ENCODE measurements at regions not wholly inside any gene's neighbourhood (a gene's known extent, or its start where the extent isn't known, plus 50 kb on each side); places are given as distances from the start of the nearest gene placed in this dataset.
A peak's percentile ranks its signal among the peaks of the same experiment; 100 is the strongest.

DNA sequence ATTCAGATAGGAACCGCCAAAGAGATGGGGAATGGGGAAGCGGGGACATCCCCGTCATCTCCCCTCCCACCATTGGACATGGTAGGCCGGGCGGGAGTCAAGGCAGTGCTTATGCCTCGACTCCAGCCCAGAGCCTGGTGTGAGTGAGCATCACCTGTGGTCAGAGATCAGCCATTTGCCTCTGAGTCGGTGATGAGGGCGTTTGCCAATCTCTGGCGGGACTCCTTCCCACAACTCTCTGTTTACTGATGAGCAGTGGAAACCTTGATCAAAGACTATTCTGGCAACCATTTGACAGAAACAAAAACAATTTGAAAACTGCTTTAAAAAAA lies 63.9 kb upstream of the HES1 start:
- H3K14ac ChIP-seq (ENCODE audit: insufficient read length), result no peak overlapping the region
- H4K8ac ChIP-seq (ENCODE audit: extremely low read depth, insufficient read depth, low read length), result no peak overlapping the region
- no peak for FAIRE-seq
- H3K9me3 ChIP-seq (ENCODE audit: insufficient read depth in 2 of 2, low read depth in 1 of 2, low read length in 1 of 2), result no peaks in the 10 kb centered on the region; a peak in 1 of 4 replicates
- DNase-seq (ENCODE audit: low read depth in 1 of 2, low spot score in 2 of 2), result no peak
- H4K91ac ChIP-seq (replicated peaks; ENCODE audit: insufficient read length, low read length), result no peak overlapping the region
- H2BK120ac ChIP-seq (replicated peaks; ENCODE audit: low read depth, low read length), result no peak overlapping the region
- H3K79me1 ChIP-seq (ENCODE audit: low read depth, low read length), result no peaks in the 10 kb centered on the region
- peak overlapping the region; percentile 15; the same call in 1 of the 2 replicates for H2AK5ac ChIP-seq (ENCODE audit: low read depth, low read length)
- no peak overlapping the region for H2BK20ac ChIP-seq (ENCODE audit: low read length)
- H3K36me3 ChIP-seq (ENCODE audit: control insufficient read depth in 2 of 4, insufficient read depth in 4 of 4, low read length in 3 of 4), result no peaks in the 10 kb centered on the region
- no peak overlapping the region for H3K23ac ChIP-seq (ENCODE audit: insufficient read length)
- WGBS, 2 experiments (ENCODE audit: extremely low coverage in 1 of 2, insufficient coverage in 1 of 2, insufficient read length in 1 of 2, insufficient replicate concordance in 2 of 2, low coverage in 1 of 2, low lambda C conversion rate in 2 of 2, missing lambda C conversion rate in 1 of 2), result 90% methylated on average over 9 of the region's 9 CpGs; no CpG with 5 or more reads in 1 of the 2 experiments
- ChIA-PET POLR2A (ENCODE audit: partially characterized antibody) (interaction anchor here (0.7 to 1.8 kb wide), 4 partner anchors 14 to 259 kb away, joined by 3 to 5 read pairs (median 4); no protein-coding TSS in a partner anchor), CTCF (ENCODE audit: partially characterized antibody) (interaction anchor here (0.6 to 1.4 kb wide), 5 partner anchors 13 to 241 kb away, joined by 3 to 4 read pairs (median 3); no protein-coding TSS in a partner anchor)
- 0 out of 2 replicates have a peak overlapping the region, but pooled peaks have one; percentile 43 for H2BK12ac ChIP-seq (ENCODE audit: low read depth, low read length)
- H3K79me2 ChIP-seq (ENCODE audit: control insufficient read depth in 1 of 2, insufficient read depth in 2 of 2, low read length in 2 of 2), result no peaks in the 10 kb centered on the region
- H3K27ac ChIP-seq (ENCODE audit: low read depth, low read length), result no peak overlapping the region
- peaks cover 0 to 8% (median 5%) of the 10 kb centered on the region in 4 experiments; a peak in 5 of 7 replicates for H3K4me1 ChIP-seq (replicated peaks in 1 of 4; ENCODE audit: control insufficient read depth in 3 of 4, insufficient read depth in 4 of 4, low read length in 3 of 4)
- H3K27me3 ChIP-seq (replicated peaks in 1 of 4; ENCODE audit: control insufficient read depth in 3 of 4, extremely low read depth in 1 of 4, insufficient read depth in 3 of 4, low read length in 3 of 4), result peaks cover 0 to 33% (median 24%) of the 10 kb centered on the region in 4 experiments; a peak in 6 of 7 replicates
- H3K56ac ChIP-seq (replicated peaks; ENCODE audit: insufficient read length, low read depth, low read length), result no peak overlapping the region
- no peak overlapping the region; the same call in 1 of the 2 replicates for H3K18ac ChIP-seq (ENCODE audit: extremely low read depth, low read length)
- no peak overlapping the region; a peak in 1 of 4 replicates for H3K4me2 ChIP-seq (ENCODE audit: insufficient read depth in 1 of 2, low read depth in 2 of 2, low read length in 2 of 2)
- H3K9ac ChIP-seq (replicated peaks in 1 of 4; ENCODE audit: extremely low read depth in 1 of 4, low read depth in 3 of 4, low read length in 3 of 4), result no peak overlapping the region
- no peaks in the 10 kb centered on the region for H4K20me1 ChIP-seq (replicated peaks in 1 of 2; ENCODE audit: control insufficient read depth in 1 of 2, insufficient read depth in 2 of 2, low read length in 2 of 2)
- H3K4me3 ChIP-seq (ENCODE audit: extremely low read depth in 1 of 4, insufficient read depth in 2 of 4, low read depth in 3 of 4, low read length in 4 of 4), result no peak overlapping the region
- H3K4ac ChIP-seq (replicated peaks; ENCODE audit: insufficient read length, low read depth, low read length), result no peak overlapping the region
- peaks cover 2% of the 10 kb centered on the region; the same call in 1 of the 2 replicates for H3K23me2 ChIP-seq (ENCODE audit: low read depth, low read length)
- H2BK5ac ChIP-seq (ENCODE audit: low read depth, low read length), result no peak overlapping the region
- H2AFZ ChIP-seq (ENCODE audit: low read length), result no peak overlapping the region
- no peak overlapping the region for H4K5ac ChIP-seq (ENCODE audit: insufficient read length, low read depth, low read length)
- no peak overlapping the region for H2BK15ac ChIP-seq (ENCODE audit: low read length)
- TF ChIP-seq ATF3 (IDR thresholded peaks at IDR 0.05; ENCODE audit: insufficient read depth, low read depth, low read length) (no peak), CTBP2 (IDR thresholded peaks at IDR 0.05; ENCODE audit: borderline replicate concordance, insufficient read depth, insufficient read length, low read length) (no peak), SP1 (IDR thresholded peaks at IDR 0.05; ENCODE audit: low read depth, low read length) (no peak), SIN3A (conservative IDR thresholded peaks at IDR 0.05 in 1 of 2, IDR thresholded peaks at IDR 0.05 in 1 of 2; ENCODE audit: low read depth in 1 of 2, low read length in 2 of 2) (no peak), CHD2 (IDR thresholded peaks at IDR 0.05; ENCODE audit: low read length) (no peak)

Data from H1 (cell line).